ENCODE measurements at regions not wholly inside any gene's neighbourhood (a gene's known extent, or its start where the extent isn't known, plus 50 kb on each side); places are given as distances from the start of the nearest gene placed in this dataset.
"Not testable (repeated sequence)": the region's sequence is repeated elsewhere in the genome, so short reads cannot be mapped to it uniquely, and the experiment has no call there.

DNA sequence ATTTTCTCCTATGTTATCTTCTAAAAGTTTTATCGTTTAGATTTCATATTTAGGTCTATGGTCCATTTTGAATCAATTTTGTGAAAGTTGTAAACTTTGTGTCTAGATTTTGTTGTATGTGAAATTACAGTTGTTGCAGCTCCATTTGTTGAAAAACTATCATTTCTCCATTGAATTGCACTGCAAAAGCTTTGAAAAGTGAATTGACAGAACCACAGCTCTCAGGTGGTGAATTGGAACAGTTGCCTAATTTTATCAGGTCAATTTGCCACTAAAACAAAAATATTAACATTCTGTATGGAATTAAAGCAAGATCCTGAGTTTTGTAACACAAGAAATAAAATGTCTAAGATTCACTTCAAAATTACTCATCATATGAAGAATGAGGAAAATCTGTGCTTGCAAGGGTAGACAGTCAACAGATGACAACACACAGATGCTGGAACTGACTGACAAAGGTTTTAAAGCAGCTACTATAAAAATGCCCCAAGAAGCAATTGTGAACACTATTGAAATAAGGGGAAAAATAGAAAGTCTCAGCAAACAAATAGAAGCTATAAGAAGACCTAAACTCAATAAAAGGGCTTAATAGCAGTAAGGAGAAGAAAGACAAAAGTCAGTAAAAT is 346.7 kb downstream of the PAX1 start:
- DNase-seq: no peak

DNA sequence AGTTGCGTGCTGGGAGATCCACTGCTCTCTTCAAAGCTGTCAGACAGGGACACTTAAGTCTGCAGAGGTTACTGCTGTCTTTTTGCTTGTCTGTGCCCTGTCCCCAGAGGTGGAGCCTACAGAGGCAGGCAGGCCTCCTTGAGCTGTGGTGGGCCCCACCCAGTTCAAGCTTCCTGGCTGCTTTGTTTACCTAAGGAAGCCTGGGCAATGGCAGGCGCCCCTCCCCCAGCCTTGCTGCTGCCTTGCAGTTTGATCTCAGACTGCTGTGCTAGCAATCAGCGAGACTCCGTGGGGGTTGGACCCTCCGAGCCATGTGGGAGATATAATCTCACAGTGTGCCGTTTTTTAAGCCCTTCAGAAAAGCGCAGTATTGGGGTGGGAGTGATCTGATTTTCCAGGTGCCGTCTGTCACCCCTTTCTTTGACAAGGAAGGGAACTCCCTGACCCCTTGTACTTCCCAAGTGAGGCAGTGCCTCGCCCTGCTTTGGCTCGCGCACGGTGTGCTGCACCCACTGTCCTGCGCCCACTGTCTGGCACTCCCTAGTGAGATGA is 340.6 kb downstream of the PAX1 start:
- not testable (repeated sequence) for DNase-seq

DNA sequence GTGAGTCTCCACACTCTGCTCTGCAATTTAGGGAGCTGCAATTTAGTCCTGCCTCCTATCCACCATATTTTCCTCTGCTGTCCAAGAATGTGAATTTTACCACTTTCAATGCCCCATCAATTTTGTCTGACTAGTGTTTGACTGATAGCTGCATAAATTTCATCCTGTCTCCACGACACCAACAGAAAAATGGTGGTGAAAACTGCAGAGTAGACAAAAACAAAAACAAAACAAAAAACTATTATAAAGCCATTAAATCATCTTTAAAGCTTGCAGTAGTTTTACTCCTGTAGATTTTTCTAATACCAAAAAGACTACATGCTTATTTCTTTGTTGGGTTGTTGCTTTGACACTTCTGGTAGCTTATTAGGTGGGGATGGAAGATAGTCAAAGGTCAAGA is 322.0 kb downstream of the PAX1 start:
- no peak for DNase-seq

DNA sequence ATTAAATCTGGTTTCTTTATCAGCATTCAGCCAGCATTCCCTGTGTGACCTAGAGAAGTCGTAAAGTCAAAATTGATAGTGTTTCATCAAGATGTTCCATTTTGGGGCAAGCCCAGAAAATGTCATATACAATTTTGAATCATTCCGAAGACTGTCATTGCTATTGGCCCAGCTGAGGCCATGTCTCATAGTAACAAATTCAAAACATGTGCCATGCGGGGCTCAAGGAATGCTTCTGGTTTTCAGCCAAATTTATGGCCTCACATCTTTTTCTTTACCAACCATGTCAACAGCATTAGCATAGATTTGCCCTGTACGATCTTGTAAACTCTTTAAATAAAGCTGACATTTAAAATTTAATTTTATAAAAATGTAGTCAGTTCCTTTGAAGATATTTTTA is 314.7 kb downstream of the PAX1 start:
- no peak for DNase-seq

DNA sequence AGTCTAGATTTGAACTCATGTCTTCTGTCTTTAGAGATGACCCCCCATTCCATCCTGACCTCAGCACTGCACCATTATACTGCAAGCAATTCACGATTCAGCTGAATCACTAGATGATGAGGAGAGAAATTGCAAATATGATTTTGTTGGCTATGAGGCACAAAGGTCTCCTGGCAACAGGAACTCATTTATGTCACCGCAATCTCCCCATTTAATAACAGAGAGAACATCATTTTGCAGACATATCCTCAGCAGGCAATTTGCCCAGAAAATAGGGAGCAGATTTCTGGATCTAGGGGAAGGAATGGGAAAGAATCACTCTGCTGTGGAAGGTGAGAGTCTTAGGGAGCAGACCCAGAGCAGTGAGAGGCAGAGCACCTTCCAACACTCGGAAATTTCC is 303.0 kb downstream of the PAX1 start:
- no peak for DNase-seq

DNA sequence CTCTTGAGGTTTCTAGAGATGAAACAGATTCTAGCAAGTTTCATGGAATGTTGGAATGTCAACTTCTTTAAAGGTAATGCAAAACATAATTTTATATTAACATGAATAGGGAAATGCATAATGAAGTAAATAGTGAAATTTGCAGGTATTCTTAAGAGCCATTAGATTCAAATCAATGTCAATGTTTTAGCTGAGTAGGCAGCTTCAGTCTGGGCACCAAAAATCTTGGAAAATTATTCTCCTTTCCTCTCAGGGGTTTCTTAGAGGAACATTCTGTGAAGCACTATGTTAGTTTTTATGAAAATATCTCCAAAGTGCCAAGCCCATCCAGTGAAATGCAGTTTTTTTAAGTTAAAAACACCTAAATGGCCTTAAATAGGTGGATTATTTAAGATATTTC is 300.8 kb downstream of the PAX1 start:
- no peak for DNase-seq

DNA sequence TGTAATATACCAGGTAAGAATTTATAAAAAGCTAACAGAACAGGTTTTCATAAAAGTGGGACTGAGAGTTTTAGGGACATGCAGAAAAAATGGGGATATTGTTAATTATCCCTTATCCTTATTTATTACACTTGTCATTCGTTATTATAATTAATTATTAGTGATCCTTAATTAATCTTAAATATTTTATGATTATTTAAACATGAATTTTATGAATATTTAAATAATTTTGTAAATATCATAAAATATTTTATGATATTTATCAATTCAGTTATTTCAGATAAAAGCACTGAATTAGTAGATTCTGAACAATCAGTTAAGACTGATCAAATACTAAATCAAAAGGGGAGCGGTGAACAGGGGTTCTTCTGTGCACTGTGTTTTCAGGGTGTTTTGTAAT is 300.1 kb downstream of the PAX1 start:
- no peak for DNase-seq

DNA sequence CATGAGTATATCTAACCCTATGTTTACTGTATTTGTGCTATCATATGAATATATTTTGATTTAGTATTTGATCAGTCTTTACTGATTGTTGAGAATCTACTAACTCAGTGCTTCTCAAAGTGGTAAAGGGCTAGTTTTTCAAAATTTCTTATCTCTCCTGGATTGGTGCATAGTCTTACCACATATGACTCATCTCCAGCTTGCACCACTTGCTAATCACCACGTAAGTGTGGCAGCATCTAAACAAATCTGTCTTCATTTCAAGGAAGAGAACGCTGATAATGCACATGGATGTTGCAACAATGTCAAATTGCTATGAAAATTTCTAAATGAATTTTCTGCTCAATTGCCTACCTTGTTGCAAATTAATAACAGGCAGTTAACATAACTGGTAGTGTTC is 299.5 kb downstream of the PAX1 start:
- DNase-seq: no peak

DNA sequence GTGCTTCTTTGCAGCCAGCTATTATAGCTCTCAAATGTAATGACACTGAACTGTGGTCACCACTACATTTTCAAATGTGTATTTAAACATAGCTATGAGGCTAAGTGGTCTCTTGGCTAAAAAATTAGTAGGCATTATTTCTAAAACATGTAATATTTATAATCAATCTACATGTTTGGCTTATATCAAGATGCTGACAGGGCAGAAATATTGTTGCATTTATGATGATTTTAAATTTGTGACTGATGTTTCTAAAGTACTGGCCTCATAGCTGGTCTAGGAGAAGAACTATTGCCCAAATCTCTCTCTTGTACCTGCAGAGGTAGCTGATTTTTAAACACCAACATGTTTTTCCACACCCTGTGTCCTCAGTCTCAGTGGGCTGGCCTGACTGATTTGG is 298.2 kb downstream of the PAX1 start:
- DNase-seq: no peak

DNA sequence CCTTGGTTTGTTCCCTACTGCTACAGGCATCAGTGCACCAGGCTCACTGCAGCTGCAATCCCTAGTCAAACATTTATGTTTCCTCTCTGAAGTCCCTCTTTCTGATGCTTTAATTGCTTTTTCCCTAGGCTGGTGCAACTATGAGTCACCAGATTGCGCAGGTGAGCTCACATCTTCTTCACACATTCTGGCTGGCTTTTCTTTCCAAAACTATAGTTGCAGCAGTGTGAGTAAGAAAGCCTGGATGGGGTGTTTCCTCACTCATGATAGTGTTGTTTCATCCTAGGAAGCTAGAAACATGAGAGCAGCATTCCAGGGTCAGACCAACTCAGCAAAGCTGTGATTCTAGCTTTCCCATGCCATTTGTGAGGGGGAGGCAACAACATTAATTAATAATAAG is 296.4 kb downstream of the PAX1 start:
- no peak for DNase-seq

DNA sequence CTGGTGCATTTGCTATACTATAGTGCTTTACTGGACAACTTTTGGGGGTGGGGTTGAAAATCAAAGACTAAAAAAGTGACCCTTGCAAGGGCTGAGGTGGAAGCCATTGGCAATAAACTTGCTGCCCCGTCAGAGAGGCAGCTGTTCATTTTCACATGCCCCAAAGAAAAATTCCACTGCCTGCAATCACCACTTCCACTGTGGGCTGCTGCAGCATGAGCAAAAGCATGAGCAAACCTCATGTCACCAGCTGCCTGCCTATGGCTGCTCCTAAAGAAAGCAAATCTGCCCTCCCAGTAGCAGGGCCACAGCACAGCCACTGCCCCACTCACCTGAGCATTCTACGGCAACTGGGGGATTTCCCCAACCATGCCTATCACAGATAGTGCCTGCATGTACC is 290.0 kb downstream of the PAX1 start:
- DNase-seq: no peak

DNA sequence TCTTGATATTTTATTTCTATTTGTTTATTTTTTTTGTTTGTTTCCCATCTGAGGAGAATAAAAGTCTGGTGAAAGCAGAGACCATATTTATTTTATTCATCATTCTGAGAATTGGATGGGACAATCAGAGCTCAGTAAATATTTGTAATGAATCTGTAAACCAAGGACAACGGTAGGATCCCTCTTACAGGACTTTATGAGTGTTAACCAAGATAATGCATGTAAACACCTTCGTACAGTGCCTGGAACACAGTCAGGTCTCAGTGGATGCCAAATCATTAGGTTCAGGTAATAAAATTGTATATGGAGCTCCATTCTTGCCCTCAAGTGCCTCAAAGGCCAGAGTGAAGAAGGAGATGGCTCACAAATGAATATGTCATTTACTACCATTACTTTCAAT is 288.7 kb downstream of the PAX1 start:
- no peak for DNase-seq

DNA sequence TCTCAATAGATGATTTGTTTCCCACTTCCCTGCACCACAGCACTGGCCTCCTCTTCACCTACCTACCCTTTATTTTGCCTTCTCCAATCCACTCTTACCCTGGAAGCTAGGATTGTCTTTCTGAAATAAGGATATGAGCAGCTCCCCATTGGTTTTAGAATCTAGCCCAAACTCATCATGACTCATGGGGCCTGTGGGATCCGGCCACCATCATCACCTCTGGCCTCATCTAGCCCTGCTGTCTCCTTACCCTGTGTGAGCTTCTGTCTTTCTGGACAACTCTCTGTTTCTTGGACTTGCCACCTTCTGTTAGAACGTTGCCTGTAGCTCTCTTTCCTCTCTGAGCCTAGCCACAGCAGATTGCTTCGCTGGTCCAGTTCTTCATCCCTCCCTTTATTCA is 277.1 kb downstream of the PAX1 start:
- no peak for DNase-seq

DNA sequence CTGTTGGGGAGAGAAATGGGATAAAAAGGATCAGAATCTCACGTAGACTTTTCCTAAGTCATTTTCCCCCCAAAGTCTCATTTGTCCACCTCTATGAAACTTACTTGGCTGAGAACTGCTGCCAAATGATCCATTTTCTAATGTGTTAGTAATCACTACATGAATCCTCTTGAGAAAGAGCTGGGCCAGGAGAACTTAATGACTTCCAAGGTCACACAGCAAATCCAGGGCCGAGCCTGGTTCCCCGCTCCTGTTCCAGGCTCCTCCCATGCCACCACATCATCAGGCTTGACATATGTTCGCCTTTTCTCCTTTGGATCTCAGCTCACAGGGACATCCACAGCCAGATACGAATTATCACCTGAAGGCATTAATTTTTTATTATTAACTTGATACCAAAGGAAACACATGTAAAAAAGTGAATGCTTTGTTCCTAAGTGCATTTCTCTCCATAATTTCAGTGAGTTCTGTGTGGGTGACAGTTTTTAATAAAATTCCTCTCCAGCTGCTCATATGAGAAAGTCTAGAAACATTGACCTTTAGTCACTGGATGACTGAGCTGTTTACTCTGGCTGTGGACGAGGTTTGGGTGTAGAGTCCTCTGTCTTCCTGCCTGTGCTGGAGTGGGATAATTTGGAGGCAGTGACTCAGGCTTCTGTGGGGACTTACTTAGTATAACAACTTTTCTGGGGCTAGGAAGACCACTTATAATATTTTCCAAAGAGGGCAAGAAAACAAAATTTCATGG is 276.3 kb downstream of the PAX1 start:
- no peak for DNase-seq

DNA sequence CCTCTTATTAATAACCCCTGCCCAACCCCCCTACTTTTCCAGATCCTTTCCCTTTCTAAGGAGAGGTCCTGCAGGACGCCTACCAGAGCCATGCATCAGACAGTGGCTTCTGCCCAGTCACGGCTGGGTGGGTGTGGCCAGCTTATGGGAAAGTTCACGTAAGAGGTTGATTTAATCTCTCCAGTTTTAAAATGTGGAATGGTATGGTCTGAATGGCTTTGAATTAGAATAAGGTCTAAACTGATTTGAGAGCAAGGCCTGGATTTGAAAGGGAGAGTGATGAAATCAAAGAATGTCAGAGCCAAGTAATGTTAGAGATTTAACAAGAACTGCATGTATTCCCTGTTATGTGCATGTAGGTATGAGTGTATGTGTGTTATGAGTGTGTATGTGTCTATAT is 275.7 kb downstream of the PAX1 start:
- DNase-seq: no peak

DNA sequence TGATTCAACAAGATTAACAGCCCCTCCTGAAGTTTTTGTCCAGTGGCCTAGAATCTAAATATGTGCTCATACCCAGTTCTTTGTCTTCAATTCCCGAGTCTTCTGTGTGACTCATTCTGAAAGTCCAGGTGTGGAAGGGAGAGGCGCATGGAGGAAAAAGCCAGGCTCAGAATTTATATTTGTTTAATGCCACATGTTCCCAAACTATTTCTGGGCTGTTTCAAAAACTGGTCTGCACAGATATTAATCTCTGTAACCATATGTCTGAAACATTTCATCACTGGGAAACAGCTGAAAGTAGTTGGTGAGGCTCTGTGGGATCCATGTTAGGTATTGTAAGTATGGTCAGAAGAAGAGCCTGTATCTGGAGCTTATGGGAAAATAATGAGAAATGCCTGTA is 266.0 kb downstream of the PAX1 start:
- DNase-seq: no peak

DNA sequence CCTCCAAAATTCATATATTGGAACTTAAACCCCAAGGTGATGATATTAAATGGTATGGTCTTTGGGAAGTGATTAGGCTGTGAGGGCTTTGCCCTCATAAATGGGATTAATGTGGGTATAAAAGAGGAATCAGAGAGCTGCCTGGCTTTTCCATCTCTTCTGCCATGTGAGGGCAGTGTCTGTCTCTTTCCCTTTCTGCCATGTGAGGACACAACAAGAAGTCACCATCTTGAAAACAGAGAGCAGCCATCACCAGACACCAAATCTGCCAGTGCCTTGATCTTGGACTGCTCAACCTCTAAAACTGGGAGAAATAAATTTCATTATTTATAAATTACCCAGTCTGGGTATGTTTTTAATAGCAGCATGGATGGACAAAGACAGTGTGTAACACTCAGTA is 263.0 kb downstream of the PAX1 start:
- no peak for DNase-seq

DNA sequence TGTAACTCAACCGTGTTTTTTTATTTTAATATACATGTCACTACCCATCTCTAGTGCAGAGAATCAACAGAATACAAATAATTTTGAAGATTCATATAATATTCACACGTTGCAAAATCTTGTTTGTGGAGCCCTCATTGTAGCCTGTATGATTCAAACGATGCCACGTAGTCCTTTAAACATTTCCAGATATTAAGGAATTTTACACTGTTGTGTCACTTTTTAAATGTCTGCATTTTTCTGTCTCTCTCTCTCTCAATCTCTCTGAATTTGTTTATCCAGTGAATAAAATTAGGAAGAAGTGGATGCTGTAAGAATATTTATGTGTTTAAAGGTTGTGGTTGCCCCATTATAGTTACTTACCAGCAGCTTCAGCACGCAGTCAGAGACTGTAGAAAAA is 262.0 kb downstream of the PAX1 start:
- no peak for DNase-seq

DNA sequence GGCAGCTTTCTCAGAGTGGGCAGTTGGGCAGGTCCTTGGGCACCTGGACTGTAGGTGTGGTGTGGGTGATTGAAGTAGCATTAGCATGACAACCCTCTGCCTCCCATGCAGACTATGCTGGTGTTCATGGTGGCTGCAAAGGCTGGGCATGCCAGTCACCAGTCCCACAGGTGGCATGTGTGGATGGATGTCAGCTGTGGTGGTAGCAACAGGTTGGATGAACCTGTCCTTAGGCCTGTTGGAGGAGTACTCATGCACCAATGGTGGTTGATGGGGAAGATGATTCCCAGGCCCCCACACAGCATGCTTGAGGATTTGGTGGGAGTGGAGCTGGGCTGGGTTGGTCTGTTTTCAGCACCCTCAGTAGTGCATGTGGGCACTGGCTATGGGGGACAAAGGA is 251.1 kb downstream of the PAX1 start:
- DNase-seq: no peak

DNA sequence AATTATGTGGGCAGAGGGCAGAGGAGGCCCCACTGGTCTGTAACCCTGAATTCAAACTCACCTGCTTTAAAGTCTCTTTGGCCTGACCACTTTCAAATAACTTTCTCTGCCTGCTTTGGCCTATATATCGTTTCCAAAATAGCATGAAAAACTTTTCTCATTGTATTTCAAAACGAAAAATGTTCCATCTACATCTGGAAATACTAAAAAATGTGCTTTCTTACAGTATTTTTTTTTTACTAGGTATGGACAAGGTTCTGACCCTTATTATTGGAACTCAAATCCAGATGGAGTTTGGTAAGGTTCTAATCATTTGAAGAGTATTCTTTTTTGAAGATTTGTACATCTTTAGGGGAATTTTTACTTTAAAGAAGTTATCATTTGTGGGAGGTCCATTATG is 241.9 kb downstream of the PAX1 start:
- no peak for DNase-seq

DNA sequence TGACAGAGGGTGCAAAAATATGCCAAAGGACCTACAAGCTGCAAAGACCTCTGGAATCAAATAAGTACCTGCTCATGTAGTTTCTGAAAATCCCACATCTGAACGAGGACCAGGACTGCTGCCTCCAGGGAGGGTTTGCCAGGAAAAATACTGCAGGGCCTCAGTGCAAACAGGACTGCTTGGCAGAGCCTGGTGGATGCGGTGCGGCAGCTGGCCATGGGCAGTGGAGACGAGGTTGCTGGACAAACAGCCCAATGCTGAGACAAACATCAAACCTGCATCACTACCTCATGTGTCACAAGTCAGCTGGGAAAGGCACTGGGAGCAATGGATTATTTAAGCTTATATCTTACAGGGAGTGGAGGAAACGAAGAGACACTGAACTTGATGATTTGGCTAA is 238.8 kb downstream of the PAX1 start:
- DNase-seq: no peak

DNA sequence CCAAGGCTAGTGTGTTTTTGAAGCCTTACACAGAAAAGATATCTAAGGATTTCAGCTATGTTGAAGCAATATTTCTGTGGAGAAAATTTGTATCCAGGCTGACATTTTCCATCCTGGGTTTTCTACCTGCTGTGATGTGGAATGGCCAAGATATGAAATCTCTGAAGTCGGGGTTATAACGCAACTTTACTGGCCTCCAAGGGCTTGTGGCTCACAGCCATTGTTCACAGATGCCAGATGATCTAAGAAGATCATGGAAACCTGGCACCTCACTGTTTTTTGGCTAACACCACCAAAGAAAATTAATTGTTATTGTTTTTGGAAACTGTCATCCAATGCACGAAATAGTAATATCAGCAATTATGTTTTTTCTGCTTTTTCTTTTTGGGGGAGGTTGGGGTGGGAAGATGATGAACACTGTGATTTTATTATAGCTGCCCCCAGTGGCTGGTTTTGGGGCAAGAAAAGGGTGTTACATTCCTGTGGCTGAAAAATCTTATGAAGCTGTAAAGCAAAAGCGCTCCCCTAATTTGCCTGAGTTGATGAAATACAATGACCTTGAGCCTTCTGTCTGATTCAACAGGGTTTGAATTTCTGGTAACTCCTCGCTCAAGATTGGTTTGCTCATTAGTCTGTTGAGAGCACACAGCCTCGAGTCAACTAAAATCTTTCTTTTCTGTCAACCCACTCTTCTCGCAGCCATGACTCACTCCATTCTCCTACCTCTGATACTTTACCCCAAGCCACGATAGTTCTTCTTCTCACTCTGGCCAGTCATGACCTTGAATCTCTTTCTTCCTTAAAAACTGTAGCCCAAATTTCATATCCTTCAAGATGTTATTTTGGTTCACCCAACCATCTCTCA is 236.7 kb downstream of the PAX1 start:
- no peak for DNase-seq

DNA sequence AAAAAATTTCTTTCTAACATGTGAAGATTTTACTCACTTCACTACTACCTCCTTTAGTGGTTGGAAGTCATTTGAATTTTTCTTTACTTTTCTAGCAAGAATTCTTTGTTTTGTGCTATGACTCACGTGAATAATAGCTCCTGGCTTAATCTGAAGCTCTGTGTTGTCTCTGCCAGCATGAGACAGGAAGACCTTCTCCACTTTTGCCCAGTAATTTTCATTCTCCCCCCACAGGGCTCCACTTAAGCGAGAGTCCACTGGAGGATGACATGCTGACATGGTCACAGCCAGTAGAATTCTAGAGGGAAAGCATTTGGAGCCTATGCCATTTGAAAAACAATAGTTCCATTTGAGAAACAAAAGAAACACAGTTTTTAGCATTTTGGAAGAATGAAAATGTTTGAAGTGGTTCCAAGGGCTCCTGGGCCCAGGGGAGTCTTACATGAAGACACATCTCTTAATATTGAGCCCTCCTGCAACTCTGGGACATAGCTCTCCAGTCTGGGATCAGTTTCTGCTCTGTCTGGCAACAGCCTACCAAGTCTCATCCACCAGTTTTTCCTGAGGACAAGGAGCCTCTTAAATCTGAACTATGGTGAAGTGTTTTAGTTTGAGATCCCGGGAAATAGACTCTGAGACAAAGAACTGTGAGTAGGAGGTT is 231.4 kb downstream of the PAX1 start:
- DNase-seq: no peak

Measured in activated gamma-delta T cell treated with Interleukin-2 at 50 U/mL for 16 hours (primary cell).